ENCODE measurements at regions not wholly inside any gene's neighbourhood (a gene's known extent, or its start where the extent isn't known, plus 50 kb on each side); places are given as distances from the start of the nearest gene placed in this dataset.

- no peak for TF ChIP-seq RFX5 (IDR thresholded peaks at IDR 0.05; ENCODE audit: low read depth, low read length)
- TF ChIP-seq POLR2A (IDR thresholded peaks at IDR 0.05; ENCODE audit: insufficient read depth in 1 of 2, low read depth in 2 of 2, low read length in 2 of 2), result no peak
- no peak for TF ChIP-seq REST (IDR thresholded peaks at IDR 0.05; ENCODE audit: borderline replicate concordance in 1 of 2, low read depth in 1 of 2, low read length in 2 of 2)
- TF ChIP-seq TAF1 (CRISPR knock-in tag; IDR thresholded peaks at IDR 0.05), result no peak
- TF ChIP-seq TCF7L2 (IDR thresholded peaks at IDR 0.05; ENCODE audit: low read depth, low read length), result no peak
- TF ChIP-seq NFAT5 (CRISPR knock-in tag; IDR thresholded peaks at IDR 0.05), result no peak
- no peak for TF ChIP-seq POLR2AphosphoS5 (IDR thresholded peaks at IDR 0.05; ENCODE audit: low read depth, low read length)
- TF ChIP-seq CTCF (CRISPR knock-in tag; IDR thresholded peaks at IDR 0.05), result no peak
- no peak for TF ChIP-seq ZNF121 (CRISPR knock-in tag; IDR thresholded peaks at IDR 0.05)
- TF ChIP-seq NR2C2 (CRISPR knock-in tag; IDR thresholded peaks at IDR 0.05; ENCODE audit: borderline replicate concordance), result no peak
- TF ChIP-seq FOXJ3 (CRISPR knock-in tag; IDR thresholded peaks at IDR 0.05; ENCODE audit: borderline replicate concordance), result no peak
- TF ChIP-seq CREM (IDR thresholded peaks at IDR 0.05), result no peak
- TF ChIP-seq CREM (CRISPR knock-in tag; IDR thresholded peaks at IDR 0.05), result no peak
Observed at GRCh38 chrX:118181030-118181429, 64.4 kb upstream of the KLHL13 start.

Data from HepG2 (cell line).